HEK293 (cell line): ENCODE measurements at regions not wholly inside any gene's neighbourhood (a gene's known extent, or its start where the extent isn't known, plus 50 kb on each side); places are given as distances from the start of the nearest gene placed in this dataset.

Experiments
- CTCF ChIA-PET: fragments of 350-600 bp; formaldehyde crosslinking; extraction: SDS; loops from one replicate; lab custom pipeline; 2021; ENCODE audit warnings: antibody characterized with exemption; lab: Yijun Ruan, JAX
- POLR2A ChIA-PET: fragments of 300-600 bp; formaldehyde crosslinking; extraction: SDS; loops from one replicate; lab custom pipeline; 2020; ENCODE audit warnings: antibody characterized with exemption, inconsistent platforms; lab: Yijun Ruan, JAX
- H3K27ac ChIP-seq: fragments of 200-500 bp; sonication (Bioruptor generic); 2 replicates; pipeline ENCODE4 v1.5.1; 2014; ENCODE audit warnings: low read depth, low read length, control low read depth, inconsistent platforms; ENCODE audit errors: extremely low read depth
- H3K36me3 ChIP-seq, 2 experiments: fragments of 200-500 bp in 1 of 2; sonication (Bioruptor generic) in 1 of 2; 1 replicate in 1 of 2; 2 replicates in 1 of 2; pipeline ENCODE4 v1.5.1; 2014 to 2017; ENCODE audit warnings: inconsistent platforms in 2 of 2, low read length in 2 of 2; ENCODE audit not compliant: control insufficient read depth in 2 of 2, insufficient read depth in 1 of 2
- H3K4me1 ChIP-seq: fragments of 200-500 bp; sonication (Bioruptor generic); 2 replicates; pipeline ENCODE4 v1.5.1; 2014; ENCODE audit warnings: mild to moderate bottlenecking, low read length, inconsistent platforms; ENCODE audit not compliant: control insufficient read depth, insufficient read depth
- H3K4me3 ChIP-seq: 2 replicates; pipeline ENCODE4 v1.5.1; 2011; ENCODE audit warnings: low read depth, mild to moderate bottlenecking, control low read depth, low read length, moderate library complexity
- H3K9me3 ChIP-seq: fragments of 200-500 bp; sonication (Bioruptor generic); 2 replicates; pipeline ENCODE4 v1.5.1; 2014; ENCODE audit warnings: low read depth, low read length, inconsistent platforms; ENCODE audit not compliant: control insufficient read depth, insufficient read depth
- GLI4 ChIP-seq: fragments of 450-650 bp; formaldehyde crosslinking; IDR thresholded peaks from 2 replicates; pipeline ENCODE4 v1.5.1; 2016; ENCODE audit warnings: missing biosample characterization, missing genetic modification characterization
- HOXD13 ChIP-seq: sonication (generic); formaldehyde crosslinking; IDR thresholded peaks from 2 replicates; pipeline ENCODE4 v1.8.0; 2022; ENCODE audit warnings: missing genetic modification reagents, borderline replicate concordance
- INSM2 ChIP-seq: fragments of 450-650 bp; formaldehyde crosslinking; IDR thresholded peaks from 2 replicates; pipeline ENCODE4 v1.5.1; 2016; ENCODE audit warnings: missing biosample characterization, missing genetic modification characterization
- KLF7 ChIP-seq: fragments of 450-650 bp; formaldehyde crosslinking; IDR thresholded peaks from 2 replicates; pipeline ENCODE4 v1.5.1; 2016; ENCODE audit warnings: missing biosample characterization, missing genetic modification characterization, borderline replicate concordance
- PRDM10 ChIP-seq: fragments of 450-650 bp; formaldehyde crosslinking; IDR thresholded peaks from 2 replicates; pipeline ENCODE4 v1.5.1; 2016; ENCODE audit warnings: missing biosample characterization, missing genetic modification characterization
- TCF7L2 ChIP-seq: IDR thresholded peaks from 2 replicates; pipeline ENCODE4 v1.6.1; 2011; ENCODE audit warnings: low read depth, mild to moderate bottlenecking, inconsistent platforms, low read length, moderate library complexity, borderline replicate concordance
- ZNF148 ChIP-seq: fragments of 450-650 bp; formaldehyde crosslinking; IDR thresholded peaks from 2 replicates; pipeline ENCODE4 v1.5.0; 2017; ENCODE audit warnings: missing biosample characterization, missing genetic modification characterization, borderline replicate concordance
- ZNF157 ChIP-seq: fragments of 450-650 bp; formaldehyde crosslinking; IDR thresholded peaks from 2 replicates; pipeline ENCODE4 v1.5.1; 2016; ENCODE audit warnings: missing biosample characterization, missing genetic modification characterization
- ZNF2 ChIP-seq: fragments of 450-650 bp; formaldehyde crosslinking; IDR thresholded peaks from 2 replicates; pipeline ENCODE4 v1.5.1; 2016; ENCODE audit warnings: missing biosample characterization, missing genetic modification characterization
- ZNF221 ChIP-seq: fragments of 450-650 bp; formaldehyde crosslinking; IDR thresholded peaks from 2 replicates; pipeline ENCODE4 v1.5.1; 2017; ENCODE audit warnings: missing biosample characterization, missing genetic modification characterization, borderline replicate concordance
- ZNF37A ChIP-seq: fragments of 450-650 bp; IDR thresholded peaks from 2 replicates; pipeline ENCODE4 v1.5.1; 2018; ENCODE audit warnings: missing biosample characterization, missing genetic modification characterization
- ZNF391 ChIP-seq: fragments of 450-650 bp; formaldehyde crosslinking; IDR thresholded peaks from 2 replicates; pipeline ENCODE4 v1.5.1; 2016; ENCODE audit warnings: low read depth, missing biosample characterization, missing genetic modification characterization, borderline replicate concordance
- ZNF449 ChIP-seq: fragments of 450-650 bp; formaldehyde crosslinking; IDR thresholded peaks from 2 replicates; pipeline ENCODE4 v1.5.1; 2017; ENCODE audit warnings: missing biosample characterization, mild to moderate bottlenecking, missing genetic modification characterization, moderate library complexity
- ZNF521 ChIP-seq: fragments of 450-650 bp; formaldehyde crosslinking; IDR thresholded peaks from 2 replicates; pipeline ENCODE4 v1.5.1; 2017; ENCODE audit warnings: missing biosample characterization, mild to moderate bottlenecking, missing genetic modification characterization
- ZNF561 ChIP-seq: fragments of 450-650 bp; IDR thresholded peaks from 2 replicates; pipeline ENCODE4 v1.5.1; 2018; ENCODE audit warnings: missing biosample characterization, missing genetic modification characterization, borderline replicate concordance
- ZNF624 ChIP-seq: fragments of 450-650 bp; formaldehyde crosslinking; IDR thresholded peaks from 2 replicates; pipeline ENCODE4 v1.5.1; 2017; ENCODE audit warnings: missing biosample characterization, missing genetic modification characterization
- ZNF645 ChIP-seq: fragments of 450-650 bp; formaldehyde crosslinking; IDR thresholded peaks from 2 replicates; pipeline ENCODE4; 2016; ENCODE audit warnings: missing biosample characterization, missing genetic modification characterization
- ZNF785 ChIP-seq: fragments of 450-650 bp; formaldehyde crosslinking; IDR thresholded peaks from 2 replicates; pipeline ENCODE4 v1.5.1; 2016; ENCODE audit warnings: missing biosample characterization, missing genetic modification characterization
- ZSCAN30 ChIP-seq: fragments of 450-650 bp; IDR thresholded peaks from 2 replicates; pipeline ENCODE4 v1.5.1; 2018; ENCODE audit warnings: missing biosample characterization, mild to moderate bottlenecking, missing genetic modification characterization, moderate library complexity
- ZSCAN4 ChIP-seq: fragments of 450-650 bp; formaldehyde crosslinking; IDR thresholded peaks from 2 replicates; pipeline ENCODE4 v1.5.1; 2017; ENCODE audit warnings: missing biosample characterization, missing genetic modification characterization
- ZSCAN5A ChIP-seq: fragments of 450-650 bp; formaldehyde crosslinking; IDR thresholded peaks from 2 replicates; pipeline ENCODE4 v1.5.1; 2016; ENCODE audit warnings: missing biosample characterization, missing genetic modification characterization
- ZXDB ChIP-seq: fragments of 450-650 bp; formaldehyde crosslinking; IDR thresholded peaks from 2 replicates; pipeline ENCODE4 v1.5.1; 2016; ENCODE audit warnings: missing biosample characterization, missing genetic modification characterization

- TF ChIP-seq ZNF37A, result no peak
- no peak for TF ChIP-seq TCF7L2
- no peak for TF ChIP-seq ZNF391 (tag by site-specific recombination)
- TF ChIP-seq ZNF785 (tag by site-specific recombination), result no peak
- TF ChIP-seq ZNF157 (tag by site-specific recombination), result no peak
- no peak for TF ChIP-seq GLI4
- TF ChIP-seq ZNF148 (tag by site-specific recombination), result no peak
- TF ChIP-seq ZNF624 (tag by site-specific recombination), result no peak
- no peak for TF ChIP-seq ZNF221
- TF ChIP-seq ZNF449 (tag by site-specific recombination), result no peak
- TF ChIP-seq INSM2 (tag by site-specific recombination), result no peak
- TF ChIP-seq HOXD13 (CRISPR knock-in tag), result no peak
- no peak for TF ChIP-seq KLF7 (tag by site-specific recombination)
- TF ChIP-seq PRDM10 (tag by site-specific recombination), result no peak
- TF ChIP-seq ZSCAN4 (tag by site-specific recombination), result no peak
- POLR2A ChIA-PET, result no interaction called here
- no peaks in the 10 kb centered on the region for H3K4me1 ChIP-seq
- H3K9me3 ChIP-seq, result no peaks in the 10 kb centered on the region
- CTCF ChIA-PET, result interaction anchor here (0.6 kb wide), 1 partner anchor 1755 kb away, joined by 3 read pairs; no protein-coding TSS in a partner anchor
- H3K4me3 ChIP-seq, result no peak overlapping the region
- no peak overlapping the region for H3K27ac ChIP-seq
- no peaks in the 10 kb centered on the region for H3K36me3 ChIP-seq
Observed at GRCh38 chr1:56267611-56268010, 311.8 kb downstream of the PLPP3 start.

GRCh38 chr1:56266359-56266758 is 313.0 kb downstream of the PLPP3 start:
- CTCF ChIA-PET, result no interaction called here
- Histone ChIP-seq H3K4me1 (no peaks in the 10 kb centered on the region), H3K4me3 (no peak overlapping the region), H3K36me3 (no peaks in the 10 kb centered on the region), H3K9me3 (no peaks in the 10 kb centered on the region), H3K27ac (no peak overlapping the region)
- POLR2A ChIA-PET, result no interaction called here
- TF ChIP-seq ZSCAN30 (tag by site-specific recombination) (no peak), ZNF561 (tag by site-specific recombination) (no peak), ZSCAN5A (no peak), ZNF2 (tag by site-specific recombination) (no peak), ZXDB (tag by site-specific recombination) (no peak), ZNF624 (tag by site-specific recombination) (no peak), ZNF521 (tag by site-specific recombination) (no peak), ZNF37A (no peak), ZNF645 (tag by site-specific recombination) (no peak)
